Chondrocyte (in vitro differentiated cells): ENCODE measurements at regions not wholly inside any gene's neighbourhood (a gene's known extent, or its start where the extent isn't known, plus 50 kb on each side); places are given as distances from the start of the nearest gene placed in this dataset.

Experiments
- DNase-seq: peaks from one replicate; pipeline ENCODE4 v3.0.0; 2021; ENCODE audit warnings: mixed read lengths, low spot score
- H3K27ac Mint-ChIP-seq: one replicate; pipeline ENCODE4 v1.8.0; 2021; ENCODE audit warnings: mild to moderate bottlenecking, moderate library complexity, mixed read lengths; ENCODE audit not compliant: unreplicated experiment
- H3K27me3 Mint-ChIP-seq: 2 replicates; pipeline ENCODE4 v1.8.0; 2021; ENCODE audit warnings: low read depth, mixed read lengths
- H3K36me3 Mint-ChIP-seq: 2 replicates; pipeline ENCODE4 v1.8.0; 2021; ENCODE audit warnings: low read depth, mixed read lengths
- H3K4me1 Mint-ChIP-seq: 2 replicates; pipeline ENCODE4 v1.8.0; 2021; ENCODE audit warnings: low read depth, mild to moderate bottlenecking, mixed read lengths
- H3K4me3 Mint-ChIP-seq: one replicate; pipeline ENCODE4 v1.8.0; 2021; ENCODE audit warnings: mild to moderate bottlenecking, moderate library complexity, mixed read lengths; ENCODE audit not compliant: unreplicated experiment
- H3K9me3 Mint-ChIP-seq: 2 replicates; pipeline ENCODE4 v1.8.0; 2021; ENCODE audit warnings: low read depth, mixed read lengths
- TF ChIP-seq, protein P1 (sequence below): fragments of 200-600 bp; sonication (generic); IDR thresholded peaks from 2 replicates; pipeline ENCODE4 v1.5.0; 2021; ENCODE audit warnings: antibody characterized with exemption, mild to moderate bottlenecking, moderate library complexity

- TF ChIP-seq, protein P1, sequence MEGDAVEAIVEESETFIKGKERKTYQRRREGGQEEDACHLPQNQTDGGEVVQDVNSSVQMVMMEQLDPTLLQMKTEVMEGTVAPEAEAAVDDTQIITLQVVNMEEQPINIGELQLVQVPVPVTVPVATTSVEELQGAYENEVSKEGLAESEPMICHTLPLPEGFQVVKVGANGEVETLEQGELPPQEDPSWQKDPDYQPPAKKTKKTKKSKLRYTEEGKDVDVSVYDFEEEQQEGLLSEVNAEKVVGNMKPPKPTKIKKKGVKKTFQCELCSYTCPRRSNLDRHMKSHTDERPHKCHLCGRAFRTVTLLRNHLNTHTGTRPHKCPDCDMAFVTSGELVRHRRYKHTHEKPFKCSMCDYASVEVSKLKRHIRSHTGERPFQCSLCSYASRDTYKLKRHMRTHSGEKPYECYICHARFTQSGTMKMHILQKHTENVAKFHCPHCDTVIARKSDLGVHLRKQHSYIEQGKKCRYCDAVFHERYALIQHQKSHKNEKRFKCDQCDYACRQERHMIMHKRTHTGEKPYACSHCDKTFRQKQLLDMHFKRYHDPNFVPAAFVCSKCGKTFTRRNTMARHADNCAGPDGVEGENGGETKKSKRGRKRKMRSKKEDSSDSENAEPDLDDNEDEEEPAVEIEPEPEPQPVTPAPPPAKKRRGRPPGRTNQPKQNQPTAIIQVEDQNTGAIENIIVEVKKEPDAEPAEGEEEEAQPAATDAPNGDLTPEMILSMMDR = no peak
- H3K4me3 Mint-ChIP-seq = no peak overlapping the region
- H3K4me1 Mint-ChIP-seq = no peaks in the 10 kb centered on the region
- H3K9me3 Mint-ChIP-seq = no peaks in the 10 kb centered on the region
- no peaks in the 10 kb centered on the region for H3K36me3 Mint-ChIP-seq
- H3K27me3 Mint-ChIP-seq = peaks cover 17% of the 10 kb centered on the region
- no peak for DNase-seq
- H3K27ac Mint-ChIP-seq = no peak overlapping the region
Observed at GRCh38 chr18:50453014-50453680, 78.3 kb downstream of the SKA1 start.

- H3K27ac Mint-ChIP-seq = no peak overlapping the region
- TF ChIP-seq, protein P1 = no peak
- no peak for DNase-seq
- H3K27me3 Mint-ChIP-seq = peaks cover 12% of the 10 kb centered on the region
- H3K4me3 Mint-ChIP-seq = no peak overlapping the region
- H3K9me3 Mint-ChIP-seq = no peaks in the 10 kb centered on the region
- no peaks in the 10 kb centered on the region for H3K4me1 Mint-ChIP-seq
- no peaks in the 10 kb centered on the region for H3K36me3 Mint-ChIP-seq
Observed at GRCh38 chr18:50453732-50454131, 78.9 kb downstream of the SKA1 start.

GRCh38 chr18:50454387-50454988, 79.6 kb downstream of the SKA1 start:
- Mint-ChIP-seq H3K4me3 (no peak overlapping the region), H3K27me3 (peaks cover 12% of the 10 kb centered on the region), H3K27ac (no peak overlapping the region), H3K9me3 (no peaks in the 10 kb centered on the region), H3K4me1 (no peaks in the 10 kb centered on the region), H3K36me3 (no peaks in the 10 kb centered on the region)
- DNase-seq = no peak
- TF ChIP-seq, protein P1 = no peak

DNA sequence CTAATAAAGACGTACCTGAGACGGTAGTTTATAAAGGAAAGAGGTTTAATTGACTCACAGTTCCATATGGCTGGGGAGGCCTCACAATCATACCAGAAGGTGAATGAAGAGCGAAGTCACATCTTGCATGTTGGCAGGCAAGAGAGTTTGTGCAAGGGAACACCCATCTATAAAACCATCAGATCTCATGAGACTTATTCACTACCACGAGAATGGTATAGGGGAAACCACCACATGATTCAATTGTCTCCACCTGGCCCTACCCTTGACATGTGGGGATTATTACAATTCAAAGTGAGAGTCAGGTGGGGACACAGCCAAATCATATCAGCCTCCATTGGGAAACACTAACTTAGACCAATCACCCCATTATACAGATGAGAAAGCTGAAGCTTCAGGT, 81.4 kb downstream of the SKA1 start:
- Mint-ChIP-seq H3K4me1 (no peaks in the 10 kb centered on the region), H3K36me3 (no peaks in the 10 kb centered on the region), H3K9me3 (no peaks in the 10 kb centered on the region), H3K27me3 (peaks cover 2% of the 10 kb centered on the region), H3K4me3 (no peak overlapping the region), H3K27ac (no peak overlapping the region)
- TF ChIP-seq, protein P1 = no peak
- no peak for DNase-seq

DNA sequence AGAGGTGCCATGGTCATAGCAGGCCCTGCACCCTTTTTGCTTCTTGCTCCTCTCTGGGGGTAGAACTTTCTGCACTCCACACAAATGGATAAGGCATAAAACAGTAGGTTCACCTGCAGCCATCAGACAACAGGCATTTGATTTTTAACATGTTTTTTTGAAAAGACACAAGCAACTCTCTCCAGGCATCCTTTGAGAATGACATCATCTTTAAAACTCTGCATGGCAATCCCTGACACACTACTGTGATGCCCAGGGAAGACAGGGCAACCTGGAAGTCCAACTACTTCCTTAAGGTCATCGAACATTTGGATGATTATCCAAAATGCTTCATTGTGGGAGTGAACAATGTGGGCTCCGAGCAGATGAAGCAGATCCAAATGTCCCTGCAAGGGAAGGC, 82.8 kb downstream of the SKA1 start:
- DNase-seq = no peak
- H3K9me3 Mint-ChIP-seq = no peaks in the 10 kb centered on the region
- TF ChIP-seq, protein P1 = no peak
- no peaks in the 10 kb centered on the region for H3K4me1 Mint-ChIP-seq
- peaks cover 2% of the 10 kb centered on the region for H3K27me3 Mint-ChIP-seq
- no peaks in the 10 kb centered on the region for H3K36me3 Mint-ChIP-seq
- no peak overlapping the region for H3K27ac Mint-ChIP-seq
- H3K4me3 Mint-ChIP-seq = no peak overlapping the region
